GM12878 (cell line): ENCODE measurements at regions not wholly inside any gene's neighbourhood (a gene's known extent, or its start where the extent isn't known, plus 50 kb on each side); places are given as distances from the start of the nearest gene placed in this dataset.
"Not testable (repeated sequence)": the region's sequence is repeated elsewhere in the genome, so short reads cannot be mapped to it uniquely, and the experiment has no call there.

Experiments
- ATAC-seq: fragments of 200-7000 bp; cut with Tn5 transposase; 3 replicates; pipeline ENCODE4 v1.9.1; 2020; ENCODE audit warnings: mild to moderate bottlenecking, moderate library complexity
- BruUV-seq: library from RNA; stranded (reverse); fragments of 400-500 nt; replicated peaks from 2 replicates; lab custom pipeline; 2021; lab: Mats Ljungman, UMichigan
- CTCF ChIA-PET: fragments of 300-600 bp; sonication (Branson Sonifier 250); formaldehyde crosslinking; extraction: SDS; loops from one replicate; lab custom pipeline; 2021; ENCODE audit warnings: inconsistent platforms; lab: Yijun Ruan, JAX
- POLR2A ChIA-PET: fragments of 350-600 bp; formaldehyde crosslinking; extraction: SDS; loops from one replicate; lab custom pipeline; 2021; ENCODE audit warnings: inconsistent platforms; lab: Charles Lee
- RAD21 ChIA-PET: fragments of 300-600 bp; sonication (Branson Sonifier 250); formaldehyde crosslinking; loops from one replicate; lab custom pipeline; 2023; ENCODE audit warnings: antibody characterized with exemption; ENCODE audit not compliant: unreplicated experiment; lab: Charles Lee
- SMC1A ChIA-PET: fragments of 300-600 bp; sonication (Branson Sonifier 250); formaldehyde crosslinking; loops from one replicate; lab custom pipeline; 2023; ENCODE audit not compliant: unreplicated experiment, uncharacterized antibody; lab: Charles Lee
- DNase-seq: peaks from one replicate; pipeline ENCODE4 v3.0.0-alpha.2; 2011; ENCODE audit warnings: low read depth, low spot score
- FAIRE-seq: peaks from 3 replicates; lab custom pipeline; 2011; peaks lifted over from hg19 to GRCh38; lab: Jason Lieb, UNC
- H2AFZ ChIP-seq: 2 replicates; pipeline ENCODE4 v1.6.0; 2011; ENCODE audit warnings: low read depth, low read length, control low read depth; ENCODE audit not compliant: control insufficient read depth
- H3K27ac ChIP-seq: 2 replicates; pipeline ENCODE4 v1.5.1; 2011; ENCODE audit warnings: control low read depth; ENCODE audit not compliant: control insufficient read depth, insufficient read depth
- H3K27me3 ChIP-seq, 2 experiments: replicated peaks in 1 of 2; 2 replicates each; pipeline versions ENCODE4 v1.6.0 to v1.6.1; 2011; ENCODE audit warnings: low read length in 1 of 2; ENCODE audit not compliant: control insufficient read depth in 2 of 2, insufficient read depth in 2 of 2
- H3K36me3 ChIP-seq, 2 experiments: 2 replicates each; pipeline ENCODE4 v1.5.1; 2011; ENCODE audit warnings: low read length in 1 of 2; ENCODE audit not compliant: control insufficient read depth in 2 of 2, insufficient read depth in 2 of 2
- H3K4me1 ChIP-seq: 2 replicates; pipeline ENCODE4 v1.6.1; 2011; ENCODE audit warnings: mild to moderate bottlenecking, low read length, moderate library complexity, mixed read lengths; ENCODE audit not compliant: control insufficient read depth, insufficient read depth
- H3K4me2 ChIP-seq: 2 replicates; pipeline ENCODE4 v1.6.0; 2011; ENCODE audit warnings: control low read depth; ENCODE audit not compliant: control insufficient read depth, insufficient read depth
- H3K4me3 ChIP-seq: fragments of 200-600 bp; sonication (generic); 2 replicates; pipeline ENCODE4 v1.5.1; 2016
- H3K79me2 ChIP-seq: 2 replicates; pipeline ENCODE4 v1.6.0; 2011; ENCODE audit warnings: low read length; ENCODE audit not compliant: control insufficient read depth, insufficient read depth
- H3K9ac ChIP-seq: 2 replicates; pipeline ENCODE4 v1.8.0; 2011; ENCODE audit warnings: low read length, control low read depth, mixed read lengths; ENCODE audit not compliant: control insufficient read depth, insufficient read depth
- H3K9me3 ChIP-seq: replicated peaks from 3 replicates; pipeline ENCODE4 v1.5.1; 2011; ENCODE audit warnings: mild to moderate bottlenecking, low read length; ENCODE audit not compliant: control insufficient read depth, insufficient read depth
- H4K20me1 ChIP-seq: 2 replicates; pipeline ENCODE4 v1.6.0; 2011; ENCODE audit not compliant: control insufficient read depth, insufficient read depth
- CHD4 ChIP-seq: fragments of 200-600 bp; sonication (generic); IDR thresholded peaks from 2 replicates; pipeline ENCODE4 v1.6.1; 2016; ENCODE audit warnings: mild to moderate bottlenecking
- CREB1 ChIP-seq: IDR thresholded peaks from 2 replicates; pipeline ENCODE4 v1.6.1; 2012; ENCODE audit warnings: low read depth, mild to moderate bottlenecking, inconsistent platforms
- IRF3 ChIP-seq: fragments of 450-650 bp; IDR thresholded peaks from 2 replicates; pipeline ENCODE4 v1.6.1; 2014; ENCODE audit warnings: mild to moderate bottlenecking
- IRF5 ChIP-seq: fragments of 450-650 bp; IDR thresholded peaks from 2 replicates; pipeline ENCODE4 v1.6.1; 2017; ENCODE audit warnings: borderline replicate concordance
- NKRF ChIP-seq: fragments of 450-650 bp; conservative IDR thresholded peaks from 2 replicates; pipeline ENCODE4 v1.6.1; 2017; ENCODE audit warnings: mild to moderate bottlenecking, moderate library complexity
- PAX5 ChIP-seq: IDR thresholded peaks from 2 replicates; pipeline ENCODE4 v1.6.1; 2011; ENCODE audit warnings: low read depth, low read length, borderline replicate concordance
- RFX5 ChIP-seq: IDR thresholded peaks from 2 replicates; pipeline ENCODE4 v1.6.1; 2011; ENCODE audit warnings: low read depth, low read length, improper control_type of control experiment
- SMAD1 ChIP-seq: fragments of 450-650 bp; IDR thresholded peaks from 2 replicates; pipeline ENCODE4 v1.6.1; 2018; ENCODE audit warnings: mild to moderate bottlenecking, low read depth; ENCODE audit not compliant: partially characterized antibody
- SUZ12 ChIP-seq: fragments of 200-600 bp; sonication (generic); IDR thresholded peaks from one replicate; pipeline ENCODE4 v1.6.1; 2018; ENCODE audit warnings: antibody characterized with exemption, mild to moderate bottlenecking; ENCODE audit not compliant: unreplicated experiment
- ZNF217 ChIP-seq: fragments of 450-650 bp; IDR thresholded peaks from 2 replicates; pipeline ENCODE4 v1.6.1; 2017; ENCODE audit warnings: antibody characterized with exemption, mild to moderate bottlenecking
- ZSCAN29 ChIP-seq: fragments of 450-650 bp; IDR thresholded peaks from 2 replicates; pipeline ENCODE4 v1.6.1; 2017; ENCODE audit warnings: mild to moderate bottlenecking, moderate library complexity
- WGBS: methylation state at CpG from one replicate; pipeline ENCODE4 v1.1.6; 2016; ENCODE audit warnings: low lambda C conversion rate; ENCODE audit not compliant: insufficient replicate concordance, insufficient coverage; ENCODE audit errors: missing lambda C conversion rate; 5-methylcytosine and 5-hydroxymethylcytosine counted together
- in situ Hi-C: fragments of 300-500 bp; cut with MboI; formaldehyde crosslinking; loops from 9 replicates; pipeline ENCODE4 v1.14.3; 2018; ENCODE audit warnings: mixed read lengths
- intact Hi-C: fragments of 100-400 bp; cut with micrococcal nuclease; formaldehyde crosslinking; loops from one replicate; pipeline ENCODE4 v1.14.2; 2022; ENCODE audit not compliant: unreplicated experiment

GRCh38 chr7:51817694-51818225 lies 501.2 kb upstream of the COBL start:
- Histone ChIP-seq H3K27me3 (no peaks in the 10 kb centered on the region), H3K36me3 (no peaks in the 10 kb centered on the region), H3K27ac (no peak overlapping the region), H4K20me1 (no peaks in the 10 kb centered on the region), H3K9ac (no peak overlapping the region), H3K9me3 (no peaks in the 10 kb centered on the region), H3K4me1 (no peaks in the 10 kb centered on the region), H3K79me2 (no peaks in the 10 kb centered on the region), H3K4me2 (no peak overlapping the region), H2AFZ (no peak overlapping the region), H3K4me3 (no peak overlapping the region)
- SMC1A ChIA-PET, result no interaction called here
- intact Hi-C loops, result no loop called here
- POLR2A ChIA-PET, result no interaction called here
- TF ChIP-seq NKRF, result no peak
- no peak for TF ChIP-seq CREB1
- no peak for TF ChIP-seq SUZ12
- no peak for TF ChIP-seq ZNF217
- TF ChIP-seq RFX5, result no peak
- TF ChIP-seq PAX5, result no peak
- no peak for TF ChIP-seq IRF3
- TF ChIP-seq CHD4, result no peak
- TF ChIP-seq IRF5, result no peak
- TF ChIP-seq ZSCAN29, result no peak
- no peak for TF ChIP-seq SMAD1
- DNase-seq, result no peak
- no TSS peak for BruUV-seq
- ATAC-seq, result no peak
- CTCF ChIA-PET, result no interaction called here
- in situ Hi-C loops, result no loop called here
- 39% methylated on average over 5 of the region's 5 CpGs for WGBS
- FAIRE-seq, result no peak
- RAD21 ChIA-PET, result no interaction called here

- SMC1A ChIA-PET, result not testable (repeated sequence)
Measured at GRCh38 chr7:51805783-51806431, 489.3 kb upstream of the COBL start.

More at GRCh38 chr7:51805783-51806431, 489.3 kb upstream of the COBL start:
- H3K4me1 ChIP-seq, H3K4me3 ChIP-seq, H3K27me3 ChIP-seq, POLR2A ChIA-PET, in situ Hi-C loops, H3K9me3 ChIP-seq, DNase-seq, H4K20me1 ChIP-seq, FAIRE-seq, ATAC-seq, H2AFZ ChIP-seq, intact Hi-C loops, H3K27ac ChIP-seq, H3K79me2 ChIP-seq, H3K36me3 ChIP-seq, RAD21 ChIA-PET, H3K9ac ChIP-seq, BruUV-seq, H3K4me2 ChIP-seq, CTCF ChIA-PET: not testable (repeated sequence)
- 78% methylated on average over 35 of the region's 41 CpGs for WGBS
